ENCODE measurements at regions not wholly inside any gene's neighbourhood (a gene's known extent, or its start where the extent isn't known, plus 50 kb on each side); places are given as distances from the start of the nearest gene placed in this dataset.

- no peak for DNase-seq (ENCODE audit: low spot score)
Observed at GRCh38 chr3:103341078-103341606, 906.3 kb downstream of the ZPLD1 start.

GRCh38 chr3:103342205-103342731 lies 907.5 kb downstream of the ZPLD1 start:
- no peak for DNase-seq (ENCODE audit: low spot score)

- no peak for DNase-seq (ENCODE audit: low spot score)
Observed at GRCh38 chr3:103349760-103350159, 914.9 kb downstream of the ZPLD1 start.

GRCh38 chr3:103365467-103365866 lies 930.7 kb downstream of the ZPLD1 start:
- DNase-seq (ENCODE audit: low spot score) = no peak

GRCh38 chr3:103367481-103367880 lies 932.7 kb downstream of the ZPLD1 start:
- DNase-seq (ENCODE audit: low spot score) = no peak

GRCh38 chr3:103371411-103371810 lies 936.6 kb downstream of the ZPLD1 start:
- DNase-seq (ENCODE audit: low spot score) = no peak

- DNase-seq (ENCODE audit: low spot score) = no peak
Observed at GRCh38 chr3:103372031-103372430, 937.2 kb downstream of the ZPLD1 start.

GRCh38 chr3:103380391-103380790 lies 945.6 kb downstream of the ZPLD1 start:
- no peak for DNase-seq (ENCODE audit: low spot score)

- no peak for DNase-seq (ENCODE audit: low spot score)
Observed at GRCh38 chr3:103381296-103382079, 946.7 kb downstream of the ZPLD1 start.

- DNase-seq (ENCODE audit: low spot score) = no peak
Observed at GRCh38 chr3:103385961-103386656, 951.3 kb downstream of the ZPLD1 start.

- no peak for DNase-seq (ENCODE audit: low spot score)
Observed at GRCh38 chr3:103388214-103388613, 953.4 kb downstream of the ZPLD1 start.

GRCh38 chr3:103389356-103389755 lies 954.5 kb downstream of the ZPLD1 start:
- no peak for DNase-seq (ENCODE audit: low spot score)

GRCh38 chr3:103393395-103394186 lies 958.8 kb downstream of the ZPLD1 start:
- DNase-seq (ENCODE audit: low spot score) = no peak

- no peak for DNase-seq (ENCODE audit: low spot score)
Observed at GRCh38 chr3:103403191-103403590, 968.4 kb downstream of the ZPLD1 start.

GRCh38 chr3:103406320-103406850 lies 971.6 kb downstream of the ZPLD1 start:
- DNase-seq (ENCODE audit: low spot score) = no peak

- no peak for DNase-seq (ENCODE audit: low spot score)
Observed at GRCh38 chr3:103410231-103410630, 975.4 kb downstream of the ZPLD1 start.

GRCh38 chr3:103421460-103421859 lies 986.6 kb downstream of the ZPLD1 start:
- no peak for DNase-seq (ENCODE audit: low spot score)

- DNase-seq (ENCODE audit: low spot score) = no peak
Observed at GRCh38 chr3:103437883-103438282, 1003.1 kb downstream of the ZPLD1 start.

- DNase-seq (ENCODE audit: low spot score) = peak; percentile 24
Observed at GRCh38 chr3:103440539-103441203, 1005.9 kb downstream of the ZPLD1 start.

GRCh38 chr3:103446953-103447629 lies 1012.3 kb downstream of the ZPLD1 start:
- DNase-seq (ENCODE audit: low spot score) = no peak
